ENCODE measurements at regions not wholly inside any gene's neighbourhood (a gene's known extent, or its start where the extent isn't known, plus 50 kb on each side); places are given as distances from the start of the nearest gene placed in this dataset.

DNA sequence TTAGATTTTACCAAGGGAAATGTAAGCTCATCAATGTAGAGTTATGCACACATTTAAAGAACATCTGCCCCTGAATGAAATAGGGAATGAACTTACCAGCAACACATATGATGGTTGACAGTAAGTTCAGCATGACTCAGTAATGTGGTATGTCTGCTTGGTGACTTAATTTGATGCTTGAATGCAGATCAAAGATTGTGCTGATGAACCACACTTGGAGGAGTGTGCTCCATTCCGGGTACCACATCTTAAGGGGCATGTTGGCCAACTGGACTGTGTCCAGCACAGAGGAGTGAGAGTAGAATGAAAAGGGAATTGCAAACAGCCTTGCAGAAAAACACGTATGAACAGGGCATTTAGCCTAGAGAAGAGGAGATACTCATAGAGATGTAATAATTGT is 171.0 kb upstream of the RARB start:
- TF ChIP-seq, protein P1, sequence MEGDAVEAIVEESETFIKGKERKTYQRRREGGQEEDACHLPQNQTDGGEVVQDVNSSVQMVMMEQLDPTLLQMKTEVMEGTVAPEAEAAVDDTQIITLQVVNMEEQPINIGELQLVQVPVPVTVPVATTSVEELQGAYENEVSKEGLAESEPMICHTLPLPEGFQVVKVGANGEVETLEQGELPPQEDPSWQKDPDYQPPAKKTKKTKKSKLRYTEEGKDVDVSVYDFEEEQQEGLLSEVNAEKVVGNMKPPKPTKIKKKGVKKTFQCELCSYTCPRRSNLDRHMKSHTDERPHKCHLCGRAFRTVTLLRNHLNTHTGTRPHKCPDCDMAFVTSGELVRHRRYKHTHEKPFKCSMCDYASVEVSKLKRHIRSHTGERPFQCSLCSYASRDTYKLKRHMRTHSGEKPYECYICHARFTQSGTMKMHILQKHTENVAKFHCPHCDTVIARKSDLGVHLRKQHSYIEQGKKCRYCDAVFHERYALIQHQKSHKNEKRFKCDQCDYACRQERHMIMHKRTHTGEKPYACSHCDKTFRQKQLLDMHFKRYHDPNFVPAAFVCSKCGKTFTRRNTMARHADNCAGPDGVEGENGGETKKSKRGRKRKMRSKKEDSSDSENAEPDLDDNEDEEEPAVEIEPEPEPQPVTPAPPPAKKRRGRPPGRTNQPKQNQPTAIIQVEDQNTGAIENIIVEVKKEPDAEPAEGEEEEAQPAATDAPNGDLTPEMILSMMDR (conservative IDR thresholded peaks at IDR 0.05; ENCODE audit: low read length): no peak
- TF ChIP-seq EZH2phosphoT487 (IDR thresholded peaks at IDR 0.05; ENCODE audit: borderline replicate concordance, low read depth, low read length): no peak

Data from OCI-LY7 (cell line).